Upper lobe of right lung (tissue), 1 donor: ENCODE measurements at regions not wholly inside any gene's neighbourhood (a gene's known extent, or its start where the extent isn't known, plus 50 kb on each side); places are given as distances from the start of the nearest gene placed in this dataset.

Source experiments
- ATAC-seq: fragments of 200-7000 bp; cut with Tn5 transposase; one replicate; pipeline ENCODE4 v1.9.1; 2020; ENCODE audit warnings: mild to moderate bottlenecking, moderate library complexity
- DNase-seq: peaks from one replicate; pipeline ENCODE4 v3.0.0-alpha.2; 2020
- H3K27ac ChIP-seq: fragments of 200-600 bp; one replicate; pipeline ENCODE4 v1.8.0; 2022
- H3K27me3 ChIP-seq: fragments of 200-600 bp; one replicate; pipeline ENCODE4 v1.8.0; 2022; ENCODE audit warnings: mild to moderate bottlenecking
- H3K36me3 ChIP-seq: fragments of 200-600 bp; one replicate; pipeline ENCODE4 v1.8.0; 2022
- H3K4me1 ChIP-seq: fragments of 200-600 bp; one replicate; pipeline ENCODE4 v1.8.0; 2022
- H3K4me3 ChIP-seq: fragments of 200-600 bp; one replicate; pipeline ENCODE4 v1.8.0; 2022; ENCODE audit warnings: mild to moderate bottlenecking
- H3K9me3 ChIP-seq: fragments of 200-600 bp; one replicate; pipeline ENCODE4 v1.8.0; 2022
- CTCF ChIP-seq: fragments of 200-600 bp; IDR thresholded peaks from one replicate; pipeline ENCODE4 v1.8.0; 2022; ENCODE audit warnings: antibody characterized with exemption
- intact Hi-C: fragments of 100-400 bp; cut with DNase I; formaldehyde crosslinking; loops from one replicate; pipeline ENCODE4 v1.11.0; 2022
- donor health status: DM: no; HTN: yes; CAD: no; lungs with severe emphysema.

- intact Hi-C loops = no loop called here
- no peaks in the 10 kb centered on the region for H3K4me1 ChIP-seq
- no peak for DNase-seq
- no peak for TF ChIP-seq CTCF
- no peak for ATAC-seq
- no peak overlapping the region for H3K27ac ChIP-seq
- no peaks in the 10 kb centered on the region for H3K36me3 ChIP-seq
- no peak overlapping the region for H3K4me3 ChIP-seq
- no peaks in the 10 kb centered on the region for H3K9me3 ChIP-seq
- no peaks in the 10 kb centered on the region for H3K27me3 ChIP-seq
Observed at GRCh38 chr11:82321206-82321605, 412.5 kb downstream of the FAM181B start.

- no peaks in the 10 kb centered on the region for H3K36me3 ChIP-seq
- no peak overlapping the region for H3K27ac ChIP-seq
- H3K4me1 ChIP-seq = no peaks in the 10 kb centered on the region
- intact Hi-C loops = no loop called here
- peak; percentile 36 for TF ChIP-seq CTCF
- DNase-seq (no peak), ATAC-seq (peak; percentile 70)
- no peaks in the 10 kb centered on the region for H3K9me3 ChIP-seq
- H3K4me3 ChIP-seq = no peak overlapping the region
- H3K27me3 ChIP-seq = no peaks in the 10 kb centered on the region
Observed at GRCh38 chr11:82315093-82315492, 418.6 kb downstream of the FAM181B start.

GRCh38 chr11:82308979-82309378 lies 424.7 kb downstream of the FAM181B start:
- no peak for TF ChIP-seq CTCF
- ATAC-seq (no peak), DNase-seq (no peak)
- Histone ChIP-seq H3K9me3 (no peaks in the 10 kb centered on the region), H3K4me3 (no peak overlapping the region), H3K27ac (no peak overlapping the region), H3K4me1 (no peaks in the 10 kb centered on the region), H3K27me3 (no peaks in the 10 kb centered on the region), H3K36me3 (no peaks in the 10 kb centered on the region)
- intact Hi-C loops = no loop called here

GRCh38 chr11:82305123-82305522 lies 428.5 kb downstream of the FAM181B start:
- no peak overlapping the region for H3K4me3 ChIP-seq
- H3K4me1 ChIP-seq = no peaks in the 10 kb centered on the region
- H3K9me3 ChIP-seq = no peaks in the 10 kb centered on the region
- intact Hi-C loops = no loop called here
- H3K27ac ChIP-seq = no peak overlapping the region
- ATAC-seq (no peak), DNase-seq (no peak)
- no peaks in the 10 kb centered on the region for H3K36me3 ChIP-seq
- no peaks in the 10 kb centered on the region for H3K27me3 ChIP-seq
- no peak for TF ChIP-seq CTCF

GRCh38 chr11:82303671-82304070 lies 430.0 kb downstream of the FAM181B start:
- TF ChIP-seq CTCF = no peak
- H3K4me1 ChIP-seq = no peaks in the 10 kb centered on the region
- no peaks in the 10 kb centered on the region for H3K36me3 ChIP-seq
- intact Hi-C loops = no loop called here
- DNase-seq (no peak), ATAC-seq (no peak)
- H3K27me3 ChIP-seq = no peaks in the 10 kb centered on the region
- H3K27ac ChIP-seq = no peak overlapping the region
- H3K4me3 ChIP-seq = no peak overlapping the region
- no peaks in the 10 kb centered on the region for H3K9me3 ChIP-seq

- Histone ChIP-seq H3K4me3 (no peak overlapping the region), H3K4me1 (no peaks in the 10 kb centered on the region), H3K27me3 (no peaks in the 10 kb centered on the region), H3K36me3 (no peaks in the 10 kb centered on the region), H3K27ac (no peak overlapping the region), H3K9me3 (no peaks in the 10 kb centered on the region)
- ATAC-seq (no peak), DNase-seq (no peak)
- intact Hi-C loops = no loop called here
- no peak for TF ChIP-seq CTCF
Observed at GRCh38 chr11:82288471-82288870, 445.2 kb downstream of the FAM181B start.
